ENCODE measurements at regions not wholly inside any gene's neighbourhood (a gene's known extent, or its start where the extent isn't known, plus 50 kb on each side); places are given as distances from the start of the nearest gene placed in this dataset.

DNA sequence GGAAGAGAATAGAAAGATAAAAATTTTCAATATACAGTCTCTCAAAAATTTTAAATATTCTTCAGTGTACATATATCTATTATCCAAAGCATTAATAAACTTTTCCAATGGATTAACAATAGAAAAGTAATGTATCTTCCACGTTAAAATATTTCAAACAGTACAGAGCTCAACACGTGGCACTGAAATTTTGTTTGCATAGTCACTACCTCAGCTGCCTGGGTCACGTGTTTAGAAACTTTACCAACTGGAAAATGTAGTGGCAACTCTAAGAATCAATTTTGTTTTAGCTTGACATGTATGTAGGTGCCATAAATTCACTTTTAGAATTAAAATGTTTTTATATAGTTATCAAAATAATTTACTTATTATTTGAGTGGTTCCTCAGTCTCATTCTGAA is 85.3 kb downstream of the CNTN3 start:
- TF ChIP-seq RBBP5 (conservative IDR thresholded peaks at IDR 0.05) (no peak), POLR2AphosphoS5 (IDR thresholded peaks at IDR 0.05; ENCODE audit: low read length) (no peak), SIN3A (IDR thresholded peaks at IDR 0.05; ENCODE audit: low read depth, low read length) (no peak), CEBPZ (IDR thresholded peaks at IDR 0.05; ENCODE audit: low read depth, low read length) (no peak), CTCF (IDR thresholded peaks at IDR 0.05 in 2 of 3, conservative IDR thresholded peaks at IDR 0.05 in 1 of 3; ENCODE audit: control insufficient read depth in 2 of 3, extremely low read depth in 1 of 3, insufficient read depth in 1 of 3, low read depth in 3 of 3, low read length in 3 of 3) (no peak), EGR1 (IDR thresholded peaks at IDR 0.05; ENCODE audit: borderline replicate concordance in 1 of 2, low read depth in 2 of 2, low read length in 2 of 2) (no peak), SPI1 (IDR thresholded peaks at IDR 0.05; ENCODE audit: borderline replicate concordance, insufficient read depth, low read depth, low read length) (no peak), BHLHE40 (IDR thresholded peaks at IDR 0.05; ENCODE audit: borderline replicate concordance in 1 of 2, low read depth in 2 of 2, low read length in 1 of 2) (no peak), ZZZ3 (IDR thresholded peaks at IDR 0.05; ENCODE audit: control insufficient read depth, insufficient read length, low read depth) (no peak)
- TF ChIP-seq, protein P1, sequence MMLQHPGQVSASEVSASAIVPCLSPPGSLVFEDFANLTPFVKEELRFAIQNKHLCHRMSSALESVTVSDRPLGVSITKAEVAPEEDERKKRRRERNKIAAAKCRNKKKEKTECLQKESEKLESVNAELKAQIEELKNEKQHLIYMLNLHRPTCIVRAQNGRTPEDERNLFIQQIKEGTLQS (IDR thresholded peaks at IDR 0.05; ENCODE audit: borderline replicate concordance, extremely low read depth, low read depth, low read length), result no peak

Data from GM12878 (cell line).